H1 (cell line): ENCODE measurements at regions not wholly inside any gene's neighbourhood (a gene's known extent, or its start where the extent isn't known, plus 50 kb on each side); places are given as distances from the start of the nearest gene placed in this dataset.

Experiments
- CTCF ChIA-PET: fragments of 300-600 bp; sonication (Branson Sonifier 250); formaldehyde crosslinking; loops from one replicate; lab custom pipeline; 2021; ENCODE audit not compliant: partially characterized antibody; lab: Charles Lee
- POLR2A ChIA-PET: fragments of 300-600 bp; sonication (Branson Sonifier 250); formaldehyde crosslinking; loops from one replicate; lab custom pipeline; 2021; ENCODE audit warnings: inconsistent platforms; ENCODE audit not compliant: partially characterized antibody; lab: Charles Lee
- DNase-seq, 2 experiments: peaks; one replicate each; pipeline versions ENCODE4 v3.0.0 to v3.0.0-alpha.2; 2010 to 2022; ENCODE audit warnings: low spot score in 2 of 2, low read depth in 1 of 2, mixed read lengths in 1 of 2
- FAIRE-seq: peaks from 2 replicates; lab custom pipeline; 2011; peaks lifted over from hg19 to GRCh38; lab: Jason Lieb, UNC
- H2AFZ ChIP-seq: 2 replicates; pipeline ENCODE4 v1.8.1; 2012; ENCODE audit warnings: low read length, inconsistent platforms
- H2AK5ac ChIP-seq: 2 replicates; pipeline ENCODE4 v1.6.1; 2013; ENCODE audit warnings: low read depth, low read length
- H2BK120ac ChIP-seq: replicated peaks from 2 replicates; pipeline ENCODE3; 2013; ENCODE audit warnings: low read depth, low read length, inconsistent platforms
- H2BK12ac ChIP-seq: 2 replicates; pipeline ENCODE4 v1.6.1; 2013; ENCODE audit warnings: low read depth, low read length
- H2BK15ac ChIP-seq: 2 replicates; pipeline ENCODE4 v1.6.1; 2013; ENCODE audit warnings: low read length
- H2BK20ac ChIP-seq: 2 replicates; pipeline ENCODE4 v1.6.1; 2013; ENCODE audit warnings: low read length
- H2BK5ac ChIP-seq: 2 replicates; pipeline ENCODE4 v1.6.1; 2013; ENCODE audit warnings: low read depth, low read length
- H3K14ac ChIP-seq: 2 replicates; pipeline ENCODE4 v1.6.1; 2013; ENCODE audit warnings: inconsistent platforms; ENCODE audit not compliant: insufficient read length
- H3K18ac ChIP-seq: 2 replicates; pipeline ENCODE4 v1.6.1; 2013; ENCODE audit warnings: low read length; ENCODE audit errors: extremely low read depth
- H3K23ac ChIP-seq: 2 replicates; pipeline ENCODE4 v1.6.1; 2013; ENCODE audit warnings: inconsistent platforms; ENCODE audit not compliant: insufficient read length
- H3K23me2 ChIP-seq: 2 replicates; pipeline ENCODE4 v1.6.1; 2013; ENCODE audit warnings: low read depth, low read length
- H3K27ac ChIP-seq: 2 replicates; pipeline ENCODE4 v1.6.1; 2011; ENCODE audit warnings: low read depth, low read length, inconsistent platforms
- H3K27me3 ChIP-seq, 4 experiments: replicated peaks in 1 of 4; 1 replicate in 1 of 4; 2 replicates in 3 of 4; pipeline versions ENCODE4 v1.6.1 to v1.8.1; 2011 to 2013; ENCODE audit warnings: low read length in 3 of 4, mild to moderate bottlenecking in 3 of 4, inconsistent platforms in 2 of 4, mixed read lengths in 2 of 4, moderate library complexity in 1 of 4; ENCODE audit not compliant: control insufficient read depth in 3 of 4, insufficient read depth in 3 of 4; ENCODE audit errors: extremely low read depth in 1 of 4
- H3K36me3 ChIP-seq, 4 experiments: 2 replicates each; pipeline versions ENCODE4 v1.6.1 to v1.8.1; 2011 to 2013; ENCODE audit warnings: mild to moderate bottlenecking in 4 of 4, low read length in 3 of 4, moderate library complexity in 2 of 4, control low read depth in 1 of 4, inconsistent platforms in 1 of 4; ENCODE audit not compliant: insufficient read depth in 4 of 4, control insufficient read depth in 2 of 4
- H3K4ac ChIP-seq: replicated peaks from 2 replicates; pipeline ENCODE3; 2013; ENCODE audit warnings: low read length, low read depth, mixed read lengths, inconsistent platforms; ENCODE audit not compliant: insufficient read length
- H3K4me1 ChIP-seq, 4 experiments: replicated peaks in 1 of 4; 1 replicate in 1 of 4; 2 replicates in 3 of 4; pipeline versions ENCODE4 v1.6.1 to v1.8.1; 2011 to 2013; ENCODE audit warnings: low read length in 3 of 4, inconsistent platforms in 2 of 4, mixed read lengths in 1 of 4; ENCODE audit not compliant: insufficient read depth in 4 of 4, control insufficient read depth in 3 of 4
- H3K4me2 ChIP-seq, 2 experiments: 2 replicates each; pipeline versions ENCODE4 v1.6.1 to v1.8.1; 2011 to 2013; ENCODE audit warnings: low read depth in 2 of 2, low read length in 2 of 2, control low read depth in 1 of 2, inconsistent platforms in 1 of 2, mild to moderate bottlenecking in 1 of 2; ENCODE audit not compliant: insufficient read depth in 1 of 2
- H3K4me3 ChIP-seq, 4 experiments: fragments of 200-600, 300-600 bp in 1 of 4; sonication (generic), shearing (Covaris generic), sonication (Bioruptor Twin) in 1 of 4; 2 replicates each; pipeline versions ENCODE4 v1.5.1 to v1.8.1; 2011 to 2016; ENCODE audit warnings: low read length in 4 of 4, low read depth in 3 of 4, control low read depth in 2 of 4, inconsistent platforms in 2 of 4, mild to moderate bottlenecking in 2 of 4, mixed read lengths in 1 of 4, moderate library complexity in 1 of 4; ENCODE audit not compliant: insufficient read depth in 2 of 4; ENCODE audit errors: extremely low read depth in 1 of 4
- H3K56ac ChIP-seq: replicated peaks from 2 replicates; pipeline ENCODE3; 2013; ENCODE audit warnings: low read depth, mild to moderate bottlenecking, mixed read lengths, low read length, inconsistent platforms; ENCODE audit not compliant: insufficient read length
- H3K79me1 ChIP-seq: 2 replicates; pipeline ENCODE4 v1.6.1; 2013; ENCODE audit warnings: low read depth, low read length, control low read depth
- H3K79me2 ChIP-seq, 2 experiments: 2 replicates each; pipeline versions ENCODE4 v1.6.1 to v1.8.1; 2012 to 2013; ENCODE audit warnings: low read length in 2 of 2, mild to moderate bottlenecking in 2 of 2, inconsistent platforms in 1 of 2; ENCODE audit not compliant: insufficient read depth in 2 of 2, control insufficient read depth in 1 of 2
- H3K9ac ChIP-seq, 4 experiments: replicated peaks in 1 of 4; 1 replicate in 1 of 4; 2 replicates in 3 of 4; pipeline versions ENCODE4 v1.6.1 to v1.8.1; 2011 to 2013; ENCODE audit warnings: low read depth in 3 of 4, low read length in 3 of 4, control low read depth in 2 of 4, mild to moderate bottlenecking in 2 of 4, moderate library complexity in 2 of 4, inconsistent platforms in 1 of 4; ENCODE audit errors: extremely low read depth in 1 of 4
- H3K9me3 ChIP-seq, 2 experiments: 2 replicates each; pipeline versions ENCODE4 v1.6.1 to v1.8.1; 2012 to 2013; ENCODE audit warnings: mild to moderate bottlenecking in 2 of 2, moderate library complexity in 2 of 2, control low read depth in 1 of 2, inconsistent platforms in 1 of 2, low read depth in 1 of 2, low read length in 1 of 2, mixed read lengths in 1 of 2; ENCODE audit not compliant: insufficient read depth in 2 of 2
- H4K20me1 ChIP-seq, 2 experiments: replicated peaks in 1 of 2; 2 replicates each; pipeline versions ENCODE3 to v1.8.1; 2011 to 2013; ENCODE audit warnings: inconsistent platforms in 2 of 2, low read length in 2 of 2, mild to moderate bottlenecking in 1 of 2; ENCODE audit not compliant: insufficient read depth in 2 of 2, control insufficient read depth in 1 of 2
- H4K5ac ChIP-seq: 2 replicates; pipeline ENCODE4 v1.6.1; 2013; ENCODE audit warnings: low read length, low read depth, mixed read lengths, inconsistent platforms; ENCODE audit not compliant: insufficient read length
- H4K8ac ChIP-seq: 2 replicates; pipeline ENCODE4 v1.8.0; 2013; ENCODE audit warnings: mild to moderate bottlenecking, moderate library complexity, low read length, inconsistent platforms; ENCODE audit not compliant: insufficient read depth; ENCODE audit errors: extremely low read depth
- H4K91ac ChIP-seq: replicated peaks from 2 replicates; pipeline ENCODE3; 2013; ENCODE audit warnings: low read length, mixed read lengths, inconsistent platforms; ENCODE audit not compliant: insufficient read length
- BCL11A ChIP-seq, 2 experiments: IDR thresholded peaks; one replicate each; pipeline ENCODE4 v1.6.1; 2011; ENCODE audit warnings: low read depth in 2 of 2, low read length in 2 of 2, mild to moderate bottlenecking in 2 of 2
- HDAC6 ChIP-seq: IDR thresholded peaks from one replicate; pipeline ENCODE4 v1.7.1; 2012; ENCODE audit warnings: low read depth, mild to moderate bottlenecking, inconsistent platforms, low read length, moderate library complexity
- MAX ChIP-seq: IDR thresholded peaks from 2 replicates; pipeline ENCODE4 v1.6.1; 2012; ENCODE audit warnings: inconsistent platforms
- POU5F1 ChIP-seq: IDR thresholded peaks from 2 replicates; pipeline ENCODE4 v1.6.1; 2011; ENCODE audit warnings: low read depth, mild to moderate bottlenecking, low read length, moderate library complexity
- SIX5 ChIP-seq: IDR thresholded peaks from 2 replicates; pipeline ENCODE4 v1.6.1; 2011; ENCODE audit warnings: mild to moderate bottlenecking, low read depth, low read length
- TCF12 ChIP-seq: IDR thresholded peaks from 2 replicates; pipeline ENCODE4 v1.6.1; 2011; ENCODE audit warnings: low read depth, mild to moderate bottlenecking, low read length
- whole genome bisulfite sequencing, 2 experiments: shearing (Covaris generic) in 1 of 2; methylation state at CpG; one replicate each; pipeline versions ENCODE4 v1.1.6 to v1.1.7; 2013 to 2015; ENCODE audit warnings: low lambda C conversion rate in 2 of 2, mixed read lengths in 2 of 2, inconsistent platforms in 1 of 2, low coverage in 1 of 2, missing lambda C conversion rate in 1 of 2; ENCODE audit not compliant: insufficient replicate concordance in 2 of 2, insufficient coverage in 1 of 2, insufficient read length in 1 of 2; ENCODE audit errors: extremely low coverage in 1 of 2, missing lambda C conversion rate in 1 of 2; 5-methylcytosine and 5-hydroxymethylcytosine counted together

- no peak overlapping the region for H2BK12ac ChIP-seq
- H3K36me3 ChIP-seq = no peaks in the 10 kb centered on the region
- H3K9ac ChIP-seq = no peak overlapping the region
- no peak for DNase-seq
- no peak overlapping the region for H3K4me3 ChIP-seq
- H2AK5ac ChIP-seq = no peak overlapping the region
- no peak overlapping the region for H3K27ac ChIP-seq
- H3K4me2 ChIP-seq = no peak overlapping the region
- no peak overlapping the region for H3K14ac ChIP-seq
- no peaks in the 10 kb centered on the region for H3K27me3 ChIP-seq
- H3K23me2 ChIP-seq = no peaks in the 10 kb centered on the region
- ChIA-PET CTCF (interaction anchor here (0.7 kb wide), 1 partner anchor 712 kb away, joined by 7 read pairs; no protein-coding TSS in a partner anchor), POLR2A (no interaction called here)
- H2BK5ac ChIP-seq = no peak overlapping the region
- no peaks in the 10 kb centered on the region for H3K79me2 ChIP-seq
- no peak overlapping the region for H3K56ac ChIP-seq
- no peaks in the 10 kb centered on the region for H4K20me1 ChIP-seq
- no peaks in the 10 kb centered on the region for H3K4me1 ChIP-seq
- H2BK120ac ChIP-seq = no peak overlapping the region
- H4K8ac ChIP-seq = no peak overlapping the region
- no peak overlapping the region for H2AFZ ChIP-seq
- no peak overlapping the region for H3K23ac ChIP-seq
- WGBS, 2 experiments = 100% methylated on average over 1 of the region's 5 CpGs; no CpG with 5 or more reads in 1 of the 2 experiments
- H2BK20ac ChIP-seq = no peak overlapping the region
- no peak overlapping the region for H3K4ac ChIP-seq
- no peak for FAIRE-seq
- no peak for TF ChIP-seq MAX
- no peak for TF ChIP-seq HDAC6
- no peak for TF ChIP-seq TCF12
- TF ChIP-seq POU5F1 = no peak
- TF ChIP-seq BCL11A (IDR thresholded peaks at IDR 0.05; ENCODE audit: low read depth in 2 of 2, low read length in 2 of 2) = no peak
- TF ChIP-seq SIX5 = no peak
- no peaks in the 10 kb centered on the region for H3K9me3 ChIP-seq
- H3K79me1 ChIP-seq = no peaks in the 10 kb centered on the region
- no peak overlapping the region for H3K18ac ChIP-seq
- no peak overlapping the region for H4K91ac ChIP-seq
- no peak overlapping the region for H4K5ac ChIP-seq
- no peak overlapping the region for H2BK15ac ChIP-seq
Observed at GRCh38 chrX:79631526-79631925, 264.4 kb upstream of the ITM2A start.
